K562 (cell line): ENCODE measurements at regions not wholly inside any gene's neighbourhood (a gene's known extent, or its start where the extent isn't known, plus 50 kb on each side); places are given as distances from the start of the nearest gene placed in this dataset.

ENCODE experiments used
- CXXC5 ChIP-seq: fragments of 250-450 bp; sonication (Bioruptor Pico); IDR thresholded peaks from 2 replicates; pipeline ENCODE4 v1.8.0; 2022; ENCODE audit warnings: inconsistent platforms, mild to moderate bottlenecking, moderate library complexity
- KLF16 ChIP-seq: IDR thresholded peaks from 2 replicates; pipeline ENCODE4 v1.6.1; 2016; ENCODE audit warnings: antibody characterized with exemption
- L3MBTL2 ChIP-seq: fragments of 450-650 bp; IDR thresholded peaks from 2 replicates; pipeline ENCODE4 v1.6.1; 2016; ENCODE audit warnings: mild to moderate bottlenecking, moderate library complexity
- LEF1 ChIP-seq: fragments of 450-650 bp; IDR thresholded peaks from 2 replicates; pipeline ENCODE4 v1.6.1; 2016; ENCODE audit warnings: mild to moderate bottlenecking
- MEF2D ChIP-seq: conservative IDR thresholded peaks from 2 replicates; pipeline ENCODE4 v1.6.1; 2016; ENCODE audit warnings: low read depth, missing genetic modification characterization, missing compliant biosample characterization
- MGA ChIP-seq: fragments of 450-650 bp; IDR thresholded peaks from 2 replicates; pipeline ENCODE4 v1.6.1; 2016; ENCODE audit warnings: mild to moderate bottlenecking, moderate library complexity
- NFXL1 ChIP-seq: fragments of 450-650 bp; formaldehyde crosslinking; IDR thresholded peaks from 2 replicates; pipeline ENCODE4 v1.4.0; 2021; ENCODE audit warnings: mild to moderate bottlenecking
- REST ChIP-seq, 2 experiments: fragments of 450-650 bp; formaldehyde crosslinking in 1 of 2; IDR thresholded peaks; 2 replicates each; pipeline versions ENCODE4 v1.4.0 to v1.6.1; 2014 to 2020; ENCODE audit warnings: mild to moderate bottlenecking in 2 of 2, borderline replicate concordance in 1 of 2, low read depth in 1 of 2

- TF ChIP-seq MGA (no peak; the same call in 1 of the 2 replicates), MEF2D (no peak), NFXL1 (CRISPR knock-in tag) (0 out of 2 replicates have a peak, but pooled peaks have one; percentile 6), REST (IDR thresholded peaks at IDR 0.05; ENCODE audit: borderline replicate concordance) (peak; percentile 62), REST (CRISPR knock-in tag; IDR thresholded peaks at IDR 0.05; ENCODE audit: low read depth) (no peak), CXXC5 (CRISPR knock-in tag) (peak; percentile 42), LEF1 (peak; percentile 56; the same call in 1 of the 2 replicates), L3MBTL2 (peak; percentile 20; the same call in 1 of the 2 replicates), KLF16 (0 out of 2 replicates have a peak, but pooled peaks have one; percentile 7)
Observed at GRCh38 chr12:47361389-47362021, 281.7 kb upstream of the AMIGO2 start (continued).
